GM12864 (cell line): ENCODE measurements at regions not wholly inside any gene's neighbourhood (a gene's known extent, or its start where the extent isn't known, plus 50 kb on each side); places are given as distances from the start of the nearest gene placed in this dataset.
"Not testable (repeated sequence)": the region's sequence is repeated elsewhere in the genome, so short reads cannot be mapped to it uniquely, and the experiment has no call there.

ENCODE experiments used
- DNase-seq: peaks from one replicate; pipeline ENCODE4 v3.0.0-alpha.2; 2011; ENCODE audit warnings: low read depth
- H3K4me3 ChIP-seq: 2 replicates; pipeline ENCODE4 v1.5.1; 2011; ENCODE audit warnings: mild to moderate bottlenecking, low read depth, low read length, control low read depth
- TF ChIP-seq, protein P1 (sequence below): IDR thresholded peaks from 2 replicates; pipeline ENCODE4 v1.5.1; 2011; ENCODE audit warnings: low read depth, mild to moderate bottlenecking, moderate library complexity, low read length, control low read depth, inconsistent platforms; ENCODE audit errors: missing control alignments

DNA sequence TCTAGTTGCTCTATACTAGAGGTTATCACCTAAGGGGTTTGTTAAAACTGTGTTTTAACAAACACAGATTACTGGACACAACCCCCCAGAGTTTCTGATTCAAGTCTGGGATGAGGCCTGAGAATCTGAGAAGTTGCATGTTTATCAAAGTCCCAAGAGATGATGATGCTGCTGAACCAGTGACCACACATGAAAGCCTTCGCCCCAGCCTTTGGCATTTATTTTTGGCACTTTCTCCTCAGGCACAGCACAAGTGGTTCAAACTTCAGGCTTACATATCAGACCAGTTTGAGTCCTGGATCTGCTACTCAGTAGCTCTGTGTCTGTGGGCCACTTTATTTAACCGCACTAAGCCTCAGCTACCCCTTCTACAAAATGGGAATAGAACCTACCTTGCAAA is 407.2 kb upstream of the PIK3R1 start:
- TF ChIP-seq, protein P1, sequence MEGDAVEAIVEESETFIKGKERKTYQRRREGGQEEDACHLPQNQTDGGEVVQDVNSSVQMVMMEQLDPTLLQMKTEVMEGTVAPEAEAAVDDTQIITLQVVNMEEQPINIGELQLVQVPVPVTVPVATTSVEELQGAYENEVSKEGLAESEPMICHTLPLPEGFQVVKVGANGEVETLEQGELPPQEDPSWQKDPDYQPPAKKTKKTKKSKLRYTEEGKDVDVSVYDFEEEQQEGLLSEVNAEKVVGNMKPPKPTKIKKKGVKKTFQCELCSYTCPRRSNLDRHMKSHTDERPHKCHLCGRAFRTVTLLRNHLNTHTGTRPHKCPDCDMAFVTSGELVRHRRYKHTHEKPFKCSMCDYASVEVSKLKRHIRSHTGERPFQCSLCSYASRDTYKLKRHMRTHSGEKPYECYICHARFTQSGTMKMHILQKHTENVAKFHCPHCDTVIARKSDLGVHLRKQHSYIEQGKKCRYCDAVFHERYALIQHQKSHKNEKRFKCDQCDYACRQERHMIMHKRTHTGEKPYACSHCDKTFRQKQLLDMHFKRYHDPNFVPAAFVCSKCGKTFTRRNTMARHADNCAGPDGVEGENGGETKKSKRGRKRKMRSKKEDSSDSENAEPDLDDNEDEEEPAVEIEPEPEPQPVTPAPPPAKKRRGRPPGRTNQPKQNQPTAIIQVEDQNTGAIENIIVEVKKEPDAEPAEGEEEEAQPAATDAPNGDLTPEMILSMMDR = no peak
- DNase-seq = no peak
- H3K4me3 ChIP-seq = no peak overlapping the region

DNA sequence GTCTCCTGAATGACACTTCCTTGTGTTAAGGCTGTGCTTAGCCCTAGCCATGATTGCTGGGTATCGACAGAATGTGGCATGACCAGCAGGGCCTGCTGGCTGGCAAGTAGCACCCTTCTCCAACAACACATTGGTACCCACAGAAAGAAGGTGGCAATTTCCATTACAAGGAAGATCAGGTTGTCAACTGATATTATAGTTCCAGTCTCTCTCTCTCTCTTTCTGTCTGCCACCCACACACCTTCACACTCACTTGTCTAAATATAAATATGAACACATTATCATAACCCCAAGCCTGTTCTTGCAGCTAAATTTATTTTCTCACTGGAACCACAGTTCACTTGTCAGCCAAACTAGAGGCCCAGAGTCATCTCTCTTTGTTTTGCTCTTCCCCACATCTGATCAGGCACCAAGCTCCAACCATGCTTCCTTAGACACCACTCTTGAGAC is 408.1 kb upstream of the PIK3R1 start:
- TF ChIP-seq, protein P1 = no peak
- no peak overlapping the region for H3K4me3 ChIP-seq
- no peak for DNase-seq

DNA sequence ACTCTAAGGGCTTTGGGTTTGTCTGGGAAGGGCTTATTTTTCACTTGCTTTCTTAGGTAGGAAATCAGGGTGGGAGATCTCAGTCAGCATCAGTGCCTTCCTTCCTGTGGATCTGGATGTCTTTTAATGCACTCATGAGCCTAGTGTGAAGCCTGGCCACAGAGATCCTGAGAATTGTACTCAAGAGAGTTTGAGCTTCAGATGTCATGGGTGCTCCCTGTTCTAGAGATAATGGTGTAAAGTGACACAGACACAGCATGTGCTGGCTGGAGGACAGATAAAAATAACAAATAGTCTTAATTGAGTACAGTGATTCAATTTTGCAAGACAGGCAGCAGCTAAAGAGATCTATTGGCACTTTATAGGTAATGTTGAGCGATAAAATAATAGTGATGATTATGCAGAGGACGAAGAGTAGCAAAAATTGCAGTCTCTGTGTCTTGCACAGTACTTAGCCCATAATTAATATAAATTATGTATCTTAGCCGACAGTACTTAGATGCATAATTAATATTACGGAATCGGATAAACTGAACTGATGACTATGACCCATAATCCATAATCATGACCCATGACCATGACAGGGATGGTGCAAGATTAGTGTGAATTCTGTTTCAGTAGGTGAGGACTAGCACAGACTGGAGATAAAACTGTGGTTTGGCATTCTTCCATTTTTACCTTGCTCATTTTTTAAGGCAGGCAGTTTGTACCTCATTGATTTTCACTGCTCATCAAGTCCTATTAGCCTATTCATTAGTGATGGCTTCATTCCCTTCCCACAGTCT is 408.7 kb upstream of the PIK3R1 start:
- no peak overlapping the region for H3K4me3 ChIP-seq
- DNase-seq = no peak
- TF ChIP-seq, protein P1 = no peak

DNA sequence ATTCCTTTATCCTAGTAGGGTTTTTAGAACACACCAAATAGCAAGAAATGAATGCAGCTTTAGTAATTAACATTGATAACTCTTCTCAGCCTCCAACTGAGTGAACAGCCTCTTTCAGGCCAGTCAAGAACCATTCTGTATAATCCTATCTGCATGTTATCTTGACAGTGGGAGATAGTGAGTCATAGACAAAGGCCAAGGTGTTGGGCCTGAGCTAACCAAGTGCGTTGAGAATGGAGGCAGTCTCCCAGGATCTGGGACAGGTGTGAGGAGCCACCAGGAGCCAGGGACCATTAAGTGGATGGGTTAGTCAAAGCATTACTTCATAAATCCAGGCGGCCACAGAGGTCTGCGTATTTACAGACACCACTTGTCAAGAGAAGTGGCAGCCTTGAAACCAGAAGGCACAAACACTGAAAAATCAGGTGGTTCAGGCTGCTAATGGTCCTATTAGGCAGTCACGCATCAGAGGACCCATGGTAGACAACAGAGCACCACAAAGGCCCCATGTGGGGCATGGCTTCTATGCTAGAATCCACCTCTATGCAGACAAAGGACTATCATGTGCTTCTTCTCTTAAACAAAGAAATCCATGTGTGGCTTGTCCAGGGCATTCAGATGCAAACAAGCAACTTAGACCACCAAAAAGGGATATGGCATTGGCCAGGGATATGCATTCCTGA is 409.7 kb upstream of the PIK3R1 start:
- H3K4me3 ChIP-seq = no peak overlapping the region
- TF ChIP-seq, protein P1 = no peak

DNA sequence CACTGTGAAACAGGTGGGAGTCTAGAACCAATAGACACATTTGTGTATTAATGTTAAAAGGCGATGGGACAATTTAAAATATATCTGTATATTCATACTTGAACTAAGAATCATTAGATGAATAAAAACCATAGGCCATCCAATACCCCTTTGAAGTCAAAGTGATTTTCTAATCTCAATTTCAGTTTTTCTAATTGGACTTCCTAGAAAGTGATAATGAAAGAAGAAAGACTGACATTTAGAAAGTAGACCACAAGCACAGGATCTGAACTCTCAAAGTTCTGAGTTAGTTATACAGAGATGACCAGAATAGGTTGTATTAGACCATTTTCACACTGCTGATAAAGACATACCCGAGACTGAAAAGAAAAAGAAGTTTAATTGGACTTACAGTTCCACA is 412.8 kb upstream of the PIK3R1 start:
- no peak for DNase-seq
- H3K4me3 ChIP-seq = no peak overlapping the region
- TF ChIP-seq, protein P1 = no peak

More for the DNA sequence above, 409.7 kb upstream of the PIK3R1 start:
- DNase-seq = no peak

DNA sequence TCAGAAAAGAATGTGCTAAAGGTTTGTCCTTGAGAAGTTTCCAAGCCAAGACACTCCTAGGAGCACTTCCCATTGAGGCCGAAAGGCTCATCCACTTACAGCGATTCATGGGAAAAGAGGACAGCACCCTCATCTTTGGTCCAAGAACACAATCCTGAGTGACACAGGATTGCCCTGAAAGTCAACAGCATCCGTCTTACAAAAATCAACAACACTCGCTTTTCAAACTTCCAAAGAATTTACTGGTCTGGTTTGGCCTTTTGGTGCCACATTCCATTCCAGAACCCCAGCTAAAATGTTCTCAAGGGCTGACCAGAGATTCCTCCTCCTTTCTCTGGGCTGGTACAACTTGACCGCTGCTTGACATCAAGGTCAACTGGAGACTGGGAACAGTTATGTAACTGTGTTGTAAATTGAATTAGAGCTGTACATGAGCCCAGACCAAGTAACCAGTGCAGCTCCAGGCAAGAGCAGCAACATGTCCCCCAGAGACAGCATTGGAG is 415.8 kb upstream of the PIK3R1 start:
- DNase-seq = no peak
- H3K4me3 ChIP-seq = no peak overlapping the region
- TF ChIP-seq, protein P1 = no peak

DNA sequence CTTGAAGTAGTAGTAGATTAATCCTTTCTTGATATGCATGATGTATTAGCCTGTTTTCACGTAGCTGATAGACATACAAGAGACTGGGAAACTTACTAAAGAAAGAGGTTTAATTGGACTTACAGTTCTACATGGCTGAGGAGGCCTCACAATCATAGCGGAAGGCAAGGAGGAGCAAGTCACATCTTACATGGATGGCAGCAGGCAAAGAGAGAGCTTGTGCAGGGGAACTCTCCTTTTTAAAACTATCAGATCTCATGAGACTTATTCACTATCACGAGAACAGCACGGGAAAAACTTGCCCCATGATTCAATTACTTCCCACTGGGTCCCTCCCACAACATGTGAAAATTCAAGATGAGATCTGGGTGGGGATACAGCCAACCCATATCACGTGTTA is 417.1 kb upstream of the PIK3R1 start:
- not testable (repeated sequence) for H3K4me3 ChIP-seq, DNase-seq
